HCT116 (cell line): ENCODE measurements at regions not wholly inside any gene's neighbourhood (a gene's known extent, or its start where the extent isn't known, plus 50 kb on each side); places are given as distances from the start of the nearest gene placed in this dataset.

Experiments used
- EZH2 ChIP-seq: fragments of 200-600 bp; sonication (generic); IDR thresholded peaks from 2 replicates; pipeline ENCODE4 v1.6.1; 2017; ENCODE audit warnings: antibody characterized with exemption, mixed run types
- JUND ChIP-seq: IDR thresholded peaks from 2 replicates; pipeline ENCODE4 v1.6.1; 2012
- MAX ChIP-seq: IDR thresholded peaks from 2 replicates; pipeline ENCODE4 v1.6.1; 2012
- POLR2A ChIP-seq: IDR thresholded peaks from 2 replicates; pipeline ENCODE4 v1.7.0; 2011; ENCODE audit warnings: borderline replicate concordance; ENCODE audit not compliant: insufficient read depth, insufficient read length; ENCODE audit errors: extremely low read depth
- SIN3A ChIP-seq: IDR thresholded peaks from 2 replicates; pipeline ENCODE4 v1.6.1; 2012; ENCODE audit warnings: low read depth
- TCF7L2 ChIP-seq: IDR thresholded peaks from 2 replicates; pipeline ENCODE4 v1.7.0; 2011; ENCODE audit warnings: borderline replicate concordance, inconsistent platforms; ENCODE audit not compliant: insufficient read depth, insufficient read length; ENCODE audit errors: extremely low read depth
- TF ChIP-seq, protein P1 (sequence below), 3 experiments: fragments of 200-600 bp in 1 of 3; sonication (generic) in 1 of 3; IDR thresholded peaks in 2 of 3; conservative IDR thresholded peaks in 1 of 3; 2 replicates each; pipeline ENCODE4 v1.5.1; 2012 to 2017; ENCODE audit warnings: low read depth in 2 of 3, low read length in 2 of 3, antibody characterized with exemption in 1 of 3, borderline replicate concordance in 1 of 3, control low read depth in 1 of 3, mild to moderate bottlenecking in 1 of 3, mixed read lengths in 1 of 3, mixed run types in 1 of 3, moderate library complexity in 1 of 3; ENCODE audit not compliant: insufficient read depth in 1 of 3
- TF ChIP-seq, protein P2 (sequence below): IDR thresholded peaks from 2 replicates; pipeline ENCODE4 v1.6.1; 2012; ENCODE audit warnings: low read depth
- TF ChIP-seq, protein P3 (sequence below): IDR thresholded peaks from 2 replicates; pipeline ENCODE4 v1.6.1; 2011; ENCODE audit warnings: mild to moderate bottlenecking, low read length, moderate library complexity; ENCODE audit not compliant: insufficient replicate concordance; ENCODE audit errors: extremely low read depth
- TF ChIP-seq, protein P4 (sequence below): IDR thresholded peaks from 2 replicates; pipeline ENCODE4 v1.6.1; 2012

- TF ChIP-seq, protein P1, sequence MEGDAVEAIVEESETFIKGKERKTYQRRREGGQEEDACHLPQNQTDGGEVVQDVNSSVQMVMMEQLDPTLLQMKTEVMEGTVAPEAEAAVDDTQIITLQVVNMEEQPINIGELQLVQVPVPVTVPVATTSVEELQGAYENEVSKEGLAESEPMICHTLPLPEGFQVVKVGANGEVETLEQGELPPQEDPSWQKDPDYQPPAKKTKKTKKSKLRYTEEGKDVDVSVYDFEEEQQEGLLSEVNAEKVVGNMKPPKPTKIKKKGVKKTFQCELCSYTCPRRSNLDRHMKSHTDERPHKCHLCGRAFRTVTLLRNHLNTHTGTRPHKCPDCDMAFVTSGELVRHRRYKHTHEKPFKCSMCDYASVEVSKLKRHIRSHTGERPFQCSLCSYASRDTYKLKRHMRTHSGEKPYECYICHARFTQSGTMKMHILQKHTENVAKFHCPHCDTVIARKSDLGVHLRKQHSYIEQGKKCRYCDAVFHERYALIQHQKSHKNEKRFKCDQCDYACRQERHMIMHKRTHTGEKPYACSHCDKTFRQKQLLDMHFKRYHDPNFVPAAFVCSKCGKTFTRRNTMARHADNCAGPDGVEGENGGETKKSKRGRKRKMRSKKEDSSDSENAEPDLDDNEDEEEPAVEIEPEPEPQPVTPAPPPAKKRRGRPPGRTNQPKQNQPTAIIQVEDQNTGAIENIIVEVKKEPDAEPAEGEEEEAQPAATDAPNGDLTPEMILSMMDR (IDR thresholded peaks at IDR 0.05 in 2 of 3, conservative IDR thresholded peaks at IDR 0.05 in 1 of 3; ENCODE audit: borderline replicate concordance in 1 of 3, insufficient read depth in 1 of 3, low read depth in 2 of 3, low read length in 2 of 3) = peak in 1 of 3 experiments; percentile 30; a peak in 3 of 6 replicates
- no peak for TF ChIP-seq POLR2A
- TF ChIP-seq JUND = no peak
- TF ChIP-seq, protein P2, sequence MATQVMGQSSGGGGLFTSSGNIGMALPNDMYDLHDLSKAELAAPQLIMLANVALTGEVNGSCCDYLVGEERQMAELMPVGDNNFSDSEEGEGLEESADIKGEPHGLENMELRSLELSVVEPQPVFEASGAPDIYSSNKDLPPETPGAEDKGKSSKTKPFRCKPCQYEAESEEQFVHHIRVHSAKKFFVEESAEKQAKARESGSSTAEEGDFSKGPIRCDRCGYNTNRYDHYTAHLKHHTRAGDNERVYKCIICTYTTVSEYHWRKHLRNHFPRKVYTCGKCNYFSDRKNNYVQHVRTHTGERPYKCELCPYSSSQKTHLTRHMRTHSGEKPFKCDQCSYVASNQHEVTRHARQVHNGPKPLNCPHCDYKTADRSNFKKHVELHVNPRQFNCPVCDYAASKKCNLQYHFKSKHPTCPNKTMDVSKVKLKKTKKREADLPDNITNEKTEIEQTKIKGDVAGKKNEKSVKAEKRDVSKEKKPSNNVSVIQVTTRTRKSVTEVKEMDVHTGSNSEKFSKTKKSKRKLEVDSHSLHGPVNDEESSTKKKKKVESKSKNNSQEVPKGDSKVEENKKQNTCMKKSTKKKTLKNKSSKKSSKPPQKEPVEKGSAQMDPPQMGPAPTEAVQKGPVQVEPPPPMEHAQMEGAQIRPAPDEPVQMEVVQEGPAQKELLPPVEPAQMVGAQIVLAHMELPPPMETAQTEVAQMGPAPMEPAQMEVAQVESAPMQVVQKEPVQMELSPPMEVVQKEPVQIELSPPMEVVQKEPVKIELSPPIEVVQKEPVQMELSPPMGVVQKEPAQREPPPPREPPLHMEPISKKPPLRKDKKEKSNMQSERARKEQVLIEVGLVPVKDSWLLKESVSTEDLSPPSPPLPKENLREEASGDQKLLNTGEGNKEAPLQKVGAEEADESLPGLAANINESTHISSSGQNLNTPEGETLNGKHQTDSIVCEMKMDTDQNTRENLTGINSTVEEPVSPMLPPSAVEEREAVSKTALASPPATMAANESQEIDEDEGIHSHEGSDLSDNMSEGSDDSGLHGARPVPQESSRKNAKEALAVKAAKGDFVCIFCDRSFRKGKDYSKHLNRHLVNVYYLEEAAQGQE = no peak
- no peak for TF ChIP-seq MAX
- TF ChIP-seq, protein P3, sequence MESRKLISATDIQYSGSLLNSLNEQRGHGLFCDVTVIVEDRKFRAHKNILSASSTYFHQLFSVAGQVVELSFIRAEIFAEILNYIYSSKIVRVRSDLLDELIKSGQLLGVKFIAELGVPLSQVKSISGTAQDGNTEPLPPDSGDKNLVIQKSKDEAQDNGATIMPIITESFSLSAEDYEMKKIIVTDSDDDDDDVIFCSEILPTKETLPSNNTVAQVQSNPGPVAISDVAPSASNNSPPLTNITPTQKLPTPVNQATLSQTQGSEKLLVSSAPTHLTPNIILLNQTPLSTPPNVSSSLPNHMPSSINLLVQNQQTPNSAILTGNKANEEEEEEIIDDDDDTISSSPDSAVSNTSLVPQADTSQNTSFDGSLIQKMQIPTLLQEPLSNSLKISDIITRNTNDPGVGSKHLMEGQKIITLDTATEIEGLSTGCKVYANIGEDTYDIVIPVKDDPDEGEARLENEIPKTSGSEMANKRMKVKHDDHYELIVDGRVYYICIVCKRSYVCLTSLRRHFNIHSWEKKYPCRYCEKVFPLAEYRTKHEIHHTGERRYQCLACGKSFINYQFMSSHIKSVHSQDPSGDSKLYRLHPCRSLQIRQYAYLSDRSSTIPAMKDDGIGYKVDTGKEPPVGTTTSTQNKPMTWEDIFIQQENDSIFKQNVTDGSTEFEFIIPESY = no peak
- TF ChIP-seq SIN3A = no peak
- TF ChIP-seq EZH2 = no peak
- TF ChIP-seq TCF7L2 = no peak
- TF ChIP-seq, protein P4, sequence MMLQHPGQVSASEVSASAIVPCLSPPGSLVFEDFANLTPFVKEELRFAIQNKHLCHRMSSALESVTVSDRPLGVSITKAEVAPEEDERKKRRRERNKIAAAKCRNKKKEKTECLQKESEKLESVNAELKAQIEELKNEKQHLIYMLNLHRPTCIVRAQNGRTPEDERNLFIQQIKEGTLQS = no peak
These were observed 432.8 kb upstream of the LRRTM4 start for GRCh38 chr2:77954931-77955330.
